ENCODE measurements at regions not wholly inside any gene's neighbourhood (a gene's known extent, or its start where the extent isn't known, plus 50 kb on each side); places are given as distances from the start of the nearest gene placed in this dataset.

DNA sequence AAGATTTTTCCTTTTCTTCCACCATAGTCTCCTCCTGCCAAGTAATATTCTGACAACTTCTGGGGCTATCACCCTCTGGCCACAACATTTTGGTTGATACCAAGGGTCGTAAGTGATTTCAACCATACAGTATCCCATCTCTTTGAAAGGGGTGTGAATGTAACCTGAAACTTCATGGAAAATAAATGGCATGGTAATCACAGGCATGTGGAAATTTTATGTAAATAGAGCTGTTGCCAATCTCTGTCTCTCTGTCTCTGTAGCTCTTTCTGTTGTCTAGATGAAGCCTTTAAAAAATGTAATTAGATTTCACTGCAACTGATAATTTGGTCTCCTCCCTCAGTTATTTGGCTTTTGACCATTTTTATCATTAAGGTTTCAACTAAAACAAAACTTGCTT, 125.6 kb upstream of the RPRM start:
- no CpG with 5 or more reads among the region's 1 CpG for WGBS (ENCODE audit: extremely low coverage, insufficient coverage, insufficient read length)
- Histone ChIP-seq H3K4me1 (ENCODE audit: control insufficient read depth in 1 of 2, insufficient read depth in 2 of 2, low read length in 2 of 2) (peaks cover 0 to 2% of the 10 kb centered on the region in 2 experiments), H3K18ac (ENCODE audit: low read length) (no peak overlapping the region), H3K23ac (ENCODE audit: low read length) (no peak overlapping the region), H3K79me1 (ENCODE audit: low read length) (no peaks in the 10 kb centered on the region), H3K4ac (ENCODE audit: low read depth, low read length) (no peak overlapping the region), H2AFZ (ENCODE audit: insufficient read depth, low read length, poor library complexity) (no peak overlapping the region), H3K9ac (ENCODE audit: low read length) (no peak overlapping the region), H3K14ac (ENCODE audit: low read length) (no peak overlapping the region), H4K8ac (ENCODE audit: low read depth, low read length) (no peak overlapping the region), H2BK12ac (ENCODE audit: low read length) (no peak overlapping the region), H2AK5ac (ENCODE audit: low read length) (no peak overlapping the region), H3K36me3 (ENCODE audit: control insufficient read depth in 1 of 2, insufficient read depth in 2 of 2, low read length in 2 of 2) (no peaks in the 10 kb centered on the region), H3K27ac (ENCODE audit: low read depth, low read length) (no peak overlapping the region), H3K9me3 (ENCODE audit: insufficient read depth, low read depth, low read length) (no peaks in the 10 kb centered on the region), H2BK5ac (ENCODE audit: low read depth, low read length, poor library complexity) (no peak overlapping the region), H3K27me3 (ENCODE audit: insufficient read depth, low read length) (no peaks in the 10 kb centered on the region), H3K4me2 (ENCODE audit: low read length) (no peak overlapping the region), H4K91ac (ENCODE audit: low read depth, low read length) (no peak overlapping the region), H2BK120ac (ENCODE audit: insufficient read depth, low read length, poor library complexity) (no peak overlapping the region), H4K12ac (ENCODE audit: low read depth, low read length) (no peak overlapping the region), H3K4me3 (ENCODE audit: low read depth, low read length) (no peak overlapping the region), H3K79me2 (ENCODE audit: control insufficient read depth, insufficient read depth, low read length, poor library complexity) (no peaks in the 10 kb centered on the region)
- no peak for DNase-seq

DNA sequence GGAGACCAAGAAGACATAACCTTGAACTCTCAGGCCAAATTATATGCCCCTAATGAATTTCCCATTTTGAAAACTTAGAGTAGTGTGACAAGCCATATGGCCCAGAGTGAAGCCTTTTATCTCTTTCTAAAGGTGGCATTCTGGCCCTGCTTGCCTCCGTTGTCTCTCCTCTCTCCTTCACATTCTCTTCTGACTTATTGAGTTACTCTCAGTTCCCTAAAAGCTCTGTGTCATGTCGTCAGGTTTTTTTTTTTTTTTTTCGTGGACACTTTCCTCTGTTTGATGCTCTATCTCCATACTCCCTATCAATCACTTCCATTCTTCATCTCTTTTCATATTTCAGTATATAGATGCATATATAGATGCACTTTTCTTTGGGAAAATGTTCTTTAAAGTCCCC, 128.1 kb upstream of the RPRM start:
- Histone ChIP-seq H2BK120ac (ENCODE audit: insufficient read depth, low read length, poor library complexity) (no peak overlapping the region), H3K27me3 (ENCODE audit: insufficient read depth, low read length) (no peaks in the 10 kb centered on the region), H3K14ac (ENCODE audit: low read length) (no peak overlapping the region), H4K91ac (ENCODE audit: low read depth, low read length) (no peak overlapping the region), H3K79me1 (ENCODE audit: low read length) (no peaks in the 10 kb centered on the region), H2BK5ac (ENCODE audit: low read depth, low read length, poor library complexity) (no peak overlapping the region), H4K12ac (ENCODE audit: low read depth, low read length) (no peak overlapping the region), H3K4me3 (ENCODE audit: low read depth, low read length) (no peak overlapping the region), H3K79me2 (ENCODE audit: control insufficient read depth, insufficient read depth, low read length, poor library complexity) (no peaks in the 10 kb centered on the region), H3K27ac (ENCODE audit: low read depth, low read length) (no peak overlapping the region), H2AK5ac (ENCODE audit: low read length) (no peak overlapping the region), H3K4ac (ENCODE audit: low read depth, low read length) (no peak overlapping the region), H2BK12ac (ENCODE audit: low read length) (no peak overlapping the region), H3K4me2 (ENCODE audit: low read length) (no peak overlapping the region), H2AFZ (ENCODE audit: insufficient read depth, low read length, poor library complexity) (no peak overlapping the region), H3K9ac (ENCODE audit: low read length) (no peak overlapping the region), H3K36me3 (ENCODE audit: control insufficient read depth in 1 of 2, insufficient read depth in 2 of 2, low read length in 2 of 2) (no peaks in the 10 kb centered on the region), H3K18ac (ENCODE audit: low read length) (no peak overlapping the region), H3K23ac (ENCODE audit: low read length) (no peak overlapping the region), H4K8ac (ENCODE audit: low read depth, low read length) (no peak overlapping the region), H3K9me3 (ENCODE audit: insufficient read depth, low read depth, low read length) (no peaks in the 10 kb centered on the region), H3K4me1 (ENCODE audit: control insufficient read depth in 1 of 2, insufficient read depth in 2 of 2, low read length in 2 of 2) (peaks cover 0 to 2% of the 10 kb centered on the region in 2 experiments)
- WGBS (ENCODE audit: extremely low coverage, insufficient coverage, insufficient read length), result no CpG with 5 or more reads among the region's 3 CpGs
- DNase-seq, result no peak

DNA sequence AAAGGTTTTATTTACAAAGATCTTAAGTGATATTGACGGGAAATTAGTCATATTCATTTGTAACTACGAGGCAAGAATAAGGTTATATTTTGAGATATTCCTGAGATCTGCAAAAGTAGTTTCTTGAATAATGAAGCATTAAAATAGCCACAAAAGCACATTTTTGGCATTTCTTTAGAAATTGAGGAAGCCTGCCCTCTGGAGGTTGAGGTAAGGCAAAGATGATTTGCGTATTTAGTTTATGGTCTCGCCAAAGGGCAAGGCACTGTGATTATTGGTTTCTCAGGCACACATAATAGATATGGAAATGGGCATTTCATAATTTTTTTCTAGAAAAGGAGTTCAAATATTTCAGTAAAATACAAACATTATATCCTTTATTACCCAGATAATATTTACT, 143.7 kb upstream of the RPRM start:
- Histone ChIP-seq H3K27me3 (ENCODE audit: insufficient read depth, low read length) (no peaks in the 10 kb centered on the region), H3K79me1 (ENCODE audit: low read length) (no peaks in the 10 kb centered on the region), H3K18ac (ENCODE audit: low read length) (no peak overlapping the region), H3K79me2 (ENCODE audit: control insufficient read depth, insufficient read depth, low read length, poor library complexity) (no peaks in the 10 kb centered on the region), H3K9me3 (ENCODE audit: insufficient read depth, low read depth, low read length) (no peaks in the 10 kb centered on the region), H2AK5ac (ENCODE audit: low read length) (no peak overlapping the region), H3K14ac (ENCODE audit: low read length) (no peak overlapping the region), H4K91ac (ENCODE audit: low read depth, low read length) (no peak overlapping the region), H3K4me3 (ENCODE audit: low read depth, low read length) (no peak overlapping the region), H2BK5ac (ENCODE audit: low read depth, low read length, poor library complexity) (no peak overlapping the region), H3K27ac (ENCODE audit: low read depth, low read length) (no peak overlapping the region), H2AFZ (ENCODE audit: insufficient read depth, low read length, poor library complexity) (no peak overlapping the region), H2BK12ac (ENCODE audit: low read length) (no peak overlapping the region), H3K4me2 (ENCODE audit: low read length) (no peak overlapping the region), H3K4ac (ENCODE audit: low read depth, low read length) (no peak overlapping the region), H3K9ac (ENCODE audit: low read length) (no peak overlapping the region), H4K12ac (ENCODE audit: low read depth, low read length) (no peak overlapping the region), H3K23ac (ENCODE audit: low read length) (no peak overlapping the region), H4K8ac (ENCODE audit: low read depth, low read length) (no peak overlapping the region), H3K4me1 (ENCODE audit: control insufficient read depth in 1 of 2, insufficient read depth in 2 of 2, low read length in 2 of 2) (no peaks in the 10 kb centered on the region), H2BK120ac (ENCODE audit: insufficient read depth, low read length, poor library complexity) (no peak overlapping the region), H3K36me3 (ENCODE audit: control insufficient read depth in 1 of 2, insufficient read depth in 2 of 2, low read length in 2 of 2) (no peaks in the 10 kb centered on the region)
- no CpG with 5 or more reads among the region's 4 CpGs for WGBS (ENCODE audit: extremely low coverage, insufficient coverage, insufficient read length)
- DNase-seq, result no peak

DNA sequence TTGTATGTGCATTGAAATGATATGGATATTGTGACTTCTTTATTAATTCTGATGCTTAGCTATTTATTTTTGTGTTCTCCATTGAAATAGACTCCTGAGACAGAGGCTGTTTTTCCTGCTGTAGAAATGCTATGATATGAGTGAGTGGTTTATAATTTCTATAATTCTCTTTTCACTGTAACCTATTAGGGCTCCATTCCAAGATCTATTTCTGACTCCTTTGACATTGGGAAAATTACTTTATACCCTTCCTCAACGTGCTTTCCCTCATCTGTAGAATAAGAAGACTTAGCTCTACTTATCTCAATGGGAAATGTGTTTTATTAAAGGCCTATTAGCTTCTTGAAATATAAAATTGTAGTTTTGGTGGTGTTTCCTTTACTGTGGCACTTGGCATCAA, 144.5 kb upstream of the RPRM start:
- Histone ChIP-seq H3K9ac (ENCODE audit: low read length) (no peak overlapping the region), H2BK12ac (ENCODE audit: low read length) (no peak overlapping the region), H4K8ac (ENCODE audit: low read depth, low read length) (no peak overlapping the region), H2BK5ac (ENCODE audit: low read depth, low read length, poor library complexity) (no peak overlapping the region), H3K79me1 (ENCODE audit: low read length) (no peaks in the 10 kb centered on the region), H3K4me3 (ENCODE audit: low read depth, low read length) (no peak overlapping the region), H3K9me3 (ENCODE audit: insufficient read depth, low read depth, low read length) (no peaks in the 10 kb centered on the region), H3K36me3 (ENCODE audit: control insufficient read depth in 1 of 2, insufficient read depth in 2 of 2, low read length in 2 of 2) (no peaks in the 10 kb centered on the region), H3K14ac (ENCODE audit: low read length) (no peak overlapping the region), H3K27me3 (ENCODE audit: insufficient read depth, low read length) (no peaks in the 10 kb centered on the region), H3K27ac (ENCODE audit: low read depth, low read length) (no peak overlapping the region), H3K18ac (ENCODE audit: low read length) (no peak overlapping the region), H3K79me2 (ENCODE audit: control insufficient read depth, insufficient read depth, low read length, poor library complexity) (no peaks in the 10 kb centered on the region), H2AK5ac (ENCODE audit: low read length) (no peak overlapping the region), H3K4me1 (ENCODE audit: control insufficient read depth in 1 of 2, insufficient read depth in 2 of 2, low read length in 2 of 2) (no peaks in the 10 kb centered on the region), H2AFZ (ENCODE audit: insufficient read depth, low read length, poor library complexity) (no peak overlapping the region), H2BK120ac (ENCODE audit: insufficient read depth, low read length, poor library complexity) (no peak overlapping the region), H4K91ac (ENCODE audit: low read depth, low read length) (no peak overlapping the region), H3K4ac (ENCODE audit: low read depth, low read length) (no peak overlapping the region), H3K23ac (ENCODE audit: low read length) (no peak overlapping the region), H4K12ac (ENCODE audit: low read depth, low read length) (no peak overlapping the region), H3K4me2 (ENCODE audit: low read length) (no peak overlapping the region)
- DNase-seq, result no peak
- no CpG with 5 or more reads among the region's 1 CpG for WGBS (ENCODE audit: extremely low coverage, insufficient coverage, insufficient read length)
